ENCODE measurements at regions not wholly inside any gene's neighbourhood (a gene's known extent, or its start where the extent isn't known, plus 50 kb on each side); places are given as distances from the start of the nearest gene placed in this dataset.

GRCh38 chr2:168371273-168372019, 84.6 kb upstream of the CERS6 start:
- peaks cover 0 to 32% (median 8%) of the 10 kb centered on the region in 7 donors for H3K9me3 Mint-ChIP-seq
- peaks cover 0 to 11% of the 10 kb centered on the region in 2 donors for H3K36me3 Mint-ChIP-seq
- DNase-seq (no peak), ATAC-seq (ENCODE audit: low read depth in 2 of 2) (peak in 1 of 2 donors; percentile 36)
- H3K27ac Mint-ChIP-seq = peak overlapping the region in 2 of 6 donors; percentile 12 to 65
- peaks cover 0 to 8% (median 0%) of the 10 kb centered on the region in 3 donors for H3K27me3 Mint-ChIP-seq
- peak overlapping the region in 1 of 8 donors; percentile 1 for H3K4me3 Mint-ChIP-seq
- peaks cover 6 to 12% (median 8%) of the 10 kb centered on the region in 3 donors for H3K4me1 Mint-ChIP-seq

- H3K9me3 Mint-ChIP-seq = peaks cover 0 to 38% (median 11%) of the 10 kb centered on the region in 7 donors
- H3K36me3 Mint-ChIP-seq = peaks cover 0 to 11% of the 10 kb centered on the region in 2 donors
- no peak overlapping the region for H3K4me3 Mint-ChIP-seq
- H3K27ac Mint-ChIP-seq = no peak overlapping the region
- H3K4me1 Mint-ChIP-seq = peaks cover 6 to 12% (median 8%) of the 10 kb centered on the region in 3 donors
- H3K27me3 Mint-ChIP-seq = peaks cover 0 to 8% (median 0%) of the 10 kb centered on the region in 3 donors
- DNase-seq (no peak), ATAC-seq (ENCODE audit: low read depth in 2 of 2) (no peak)
These were observed 82.6 kb upstream of the CERS6 start for GRCh38 chr2:168373468-168373867.

GRCh38 chr2:168375195-168375798, 80.8 kb upstream of the CERS6 start:
- Mint-ChIP-seq H3K27ac (no peak overlapping the region), H3K27me3 (peaks cover 0 to 8% (median 0%) of the 10 kb centered on the region in 3 donors), H3K36me3 (peaks cover 0 to 19% of the 10 kb centered on the region in 2 donors), H3K4me3 (no peak overlapping the region), H3K9me3 (peaks cover 4 to 40% (median 11%) of the 10 kb centered on the region in 7 donors), H3K4me1 (peaks cover 6 to 12% (median 8%) of the 10 kb centered on the region in 3 donors)
- ATAC-seq (ENCODE audit: low read depth in 2 of 2) (no peak), DNase-seq (no peak)

GRCh38 chr2:168378960-168379669, 77.0 kb upstream of the CERS6 start:
- peaks cover 0 to 5% (median 0%) of the 10 kb centered on the region in 3 donors for H3K27me3 Mint-ChIP-seq
- no peak overlapping the region for H3K27ac Mint-ChIP-seq
- no peaks in the 10 kb centered on the region for H3K4me1 Mint-ChIP-seq
- H3K9me3 Mint-ChIP-seq = peaks cover 0 to 21% (median 4%) of the 10 kb centered on the region in 7 donors
- H3K4me3 Mint-ChIP-seq = no peak overlapping the region
- ATAC-seq (ENCODE audit: low read depth in 2 of 2) = no peak
- H3K36me3 Mint-ChIP-seq = peaks cover 0 to 8% of the 10 kb centered on the region in 2 donors
- DNase-seq = no peak

- Mint-ChIP-seq H3K9me3 (peaks cover 0 to 15% (median 4%) of the 10 kb centered on the region in 7 donors), H3K4me1 (no peaks in the 10 kb centered on the region), H3K27me3 (peaks cover 0 to 5% (median 0%) of the 10 kb centered on the region in 3 donors), H3K4me3 (no peak overlapping the region), H3K27ac (no peak overlapping the region), H3K36me3 (peaks cover 0 to 8% of the 10 kb centered on the region in 2 donors)
- no peak for ATAC-seq (ENCODE audit: low read depth in 2 of 2)
- DNase-seq = no peak
These were observed 75.6 kb upstream of the CERS6 start for GRCh38 chr2:168380500-168380899.

GRCh38 chr2:168392024-168392423, 64.0 kb upstream of the CERS6 start:
- Mint-ChIP-seq H3K36me3 (peaks cover 0 to 4% of the 10 kb centered on the region in 2 donors), H3K27me3 (no peaks in the 10 kb centered on the region), H3K4me3 (no peak overlapping the region), H3K27ac (no peak overlapping the region), H3K4me1 (no peaks in the 10 kb centered on the region), H3K9me3 (peaks cover 0 to 4% (median 0%) of the 10 kb centered on the region in 7 donors)
- DNase-seq (no peak), ATAC-seq (ENCODE audit: low read depth in 2 of 2) (no peak)

GRCh38 chr2:168392797-168393196, 63.3 kb upstream of the CERS6 start:
- Mint-ChIP-seq H3K27me3 (no peaks in the 10 kb centered on the region), H3K36me3 (peaks cover 0 to 4% of the 10 kb centered on the region in 2 donors), H3K4me3 (no peak overlapping the region), H3K27ac (peak overlapping the region in 1 of 6 donors; percentile 7), H3K9me3 (peaks cover 0 to 4% (median 0%) of the 10 kb centered on the region in 7 donors), H3K4me1 (no peaks in the 10 kb centered on the region)
- ATAC-seq (ENCODE audit: low read depth in 2 of 2) = no peak
- DNase-seq = no peak

GRCh38 chr2:168394262-168394661, 61.8 kb upstream of the CERS6 start:
- Mint-ChIP-seq H3K27me3 (no peaks in the 10 kb centered on the region), H3K4me1 (no peaks in the 10 kb centered on the region), H3K4me3 (no peak overlapping the region), H3K27ac (no peak overlapping the region), H3K36me3 (peaks cover 0 to 4% of the 10 kb centered on the region in 2 donors), H3K9me3 (peaks cover 0 to 4% (median 0%) of the 10 kb centered on the region in 7 donors)
- ATAC-seq (ENCODE audit: low read depth in 2 of 2) (no peak), DNase-seq (no peak)

- Mint-ChIP-seq H3K27me3 (no peaks in the 10 kb centered on the region), H3K9me3 (peaks cover 0 to 4% (median 0%) of the 10 kb centered on the region in 7 donors), H3K4me1 (no peaks in the 10 kb centered on the region), H3K27ac (no peak overlapping the region), H3K36me3 (peaks cover 0 to 4% of the 10 kb centered on the region in 2 donors), H3K4me3 (no peak overlapping the region)
- ATAC-seq (ENCODE audit: low read depth in 2 of 2) (no peak), DNase-seq (no peak)
These were observed 59.9 kb upstream of the CERS6 start for GRCh38 chr2:168396131-168396530.

- no peak overlapping the region for H3K27ac Mint-ChIP-seq
These were observed 58.4 kb upstream of the CERS6 start for GRCh38 chr2:168397629-168398028.

GRCh38 chr2:168401048-168401556, 55.0 kb upstream of the CERS6 start:
- Mint-ChIP-seq H3K4me3 (no peak overlapping the region), H3K36me3 (no peaks in the 10 kb centered on the region), H3K9me3 (peaks cover 0 to 8% (median 0%) of the 10 kb centered on the region in 7 donors), H3K27ac (no peak overlapping the region), H3K27me3 (peaks cover 0 to 9% (median 5%) of the 10 kb centered on the region in 3 donors), H3K4me1 (no peaks in the 10 kb centered on the region)
- DNase-seq = no peak
- ATAC-seq (ENCODE audit: low read depth in 2 of 2) = no peak

More at GRCh38 chr2:168397629-168398028, 58.4 kb upstream of the CERS6 start:
- ATAC-seq (ENCODE audit: low read depth in 2 of 2) = no peak
- Mint-ChIP-seq H3K36me3 (peaks cover 0 to 4% of the 10 kb centered on the region in 2 donors), H3K4me1 (no peaks in the 10 kb centered on the region), H3K27me3 (peaks cover 0 to 9% (median 0%) of the 10 kb centered on the region in 3 donors), H3K9me3 (peaks cover 0 to 4% (median 0%) of the 10 kb centered on the region in 7 donors), H3K4me3 (no peak overlapping the region)
- no peak for DNase-seq

- Mint-ChIP-seq H3K4me1 (no peaks in the 10 kb centered on the region), H3K27me3 (peaks cover 0 to 9% (median 5%) of the 10 kb centered on the region in 3 donors), H3K4me3 (no peak overlapping the region), H3K27ac (peak overlapping the region in 1 of 6 donors; percentile 11), H3K36me3 (no peaks in the 10 kb centered on the region), H3K9me3 (peaks cover 0 to 8% (median 0%) of the 10 kb centered on the region in 7 donors)
- DNase-seq (no peak), ATAC-seq (ENCODE audit: low read depth in 2 of 2) (no peak)
These were observed 54.3 kb upstream of the CERS6 start for GRCh38 chr2:168401771-168402170.

- Mint-ChIP-seq H3K27ac (no peak overlapping the region), H3K27me3 (peaks cover 0 to 9% (median 5%) of the 10 kb centered on the region in 3 donors), H3K4me1 (no peaks in the 10 kb centered on the region), H3K4me3 (no peak overlapping the region), H3K36me3 (no peaks in the 10 kb centered on the region), H3K9me3 (peaks cover 0 to 16% (median 5%) of the 10 kb centered on the region in 7 donors)
- DNase-seq (no peak), ATAC-seq (ENCODE audit: low read depth in 2 of 2) (no peak)
These were observed 53.5 kb upstream of the CERS6 start for GRCh38 chr2:168402531-168402930.
